CD4-positive, CD25-positive, alpha-beta regulatory T cell (primary cell): ENCODE measurements at regions not wholly inside any gene's neighbourhood (a gene's known extent, or its start where the extent isn't known, plus 50 kb on each side); places are given as distances from the start of the nearest gene placed in this dataset.

Source experiments
- ATAC-seq, 2 donors: fragments of 150-1000 bp; cut with Tn5 transposase; one replicate each; pipeline ENCODE4 v1.10.0; 2021; ENCODE audit warnings: low read depth in 2 of 2, moderate number of reproducible peaks in 2 of 2, moderate library complexity in 1 of 2
- DNase-seq, 3 donors: peaks; one replicate each; pipeline versions ENCODE4 v3.0.0 to v3.0.0-alpha.2; 2012 to 2022; ENCODE audit warnings: mixed read lengths in 1 of 3
- H3K27ac ChIP-seq: one replicate; pipeline ENCODE4 v1.7.0; 2013; ENCODE audit warnings: mild to moderate bottlenecking, low read length; ENCODE audit not compliant: insufficient read depth, poor library complexity, severe bottlenecking
- H3K27me3 ChIP-seq: one replicate; pipeline ENCODE4 v1.7.0; 2013; ENCODE audit warnings: low read length; ENCODE audit not compliant: control insufficient read depth, insufficient read depth
- H3K36me3 ChIP-seq: one replicate; pipeline ENCODE4 v1.7.0; 2013; ENCODE audit warnings: mild to moderate bottlenecking, low read length, moderate library complexity; ENCODE audit not compliant: control insufficient read depth, insufficient read depth
- H3K4me1 ChIP-seq: 2 replicates; pipeline ENCODE4 v1.7.0; 2013; ENCODE audit warnings: mild to moderate bottlenecking, low read length; ENCODE audit not compliant: insufficient read depth, control insufficient read depth, poor library complexity, severe bottlenecking
- H3K4me3 ChIP-seq: one replicate; pipeline ENCODE4 v1.7.0; 2013; ENCODE audit warnings: low read depth, mild to moderate bottlenecking, low read length, moderate library complexity
- H3K9me3 ChIP-seq, 2 experiments: 1 replicate in 1 of 2; 2 replicates in 1 of 2; pipeline ENCODE4 v1.7.0; 2013; ENCODE audit warnings: low read length in 2 of 2, mild to moderate bottlenecking in 1 of 2, moderate library complexity in 1 of 2; ENCODE audit not compliant: control insufficient read depth in 2 of 2
- H3K27ac Mint-ChIP-seq, 3 donors: one replicate each; pipeline ENCODE4 v1.8.0; 2020 to 2022; ENCODE audit warnings: mild to moderate bottlenecking in 3 of 3, mixed read lengths in 3 of 3, moderate library complexity in 2 of 3
- H3K27me3 Mint-ChIP-seq: one replicate; pipeline ENCODE4 v1.8.0; 2022; ENCODE audit warnings: mild to moderate bottlenecking, mixed read lengths
- H3K36me3 Mint-ChIP-seq: one replicate; pipeline ENCODE4 v1.8.0; 2020; ENCODE audit warnings: mixed read lengths
- H3K4me1 Mint-ChIP-seq, 4 donors: one replicate each; pipeline ENCODE4 v1.8.0; 2020 to 2022; ENCODE audit warnings: mixed read lengths in 4 of 4, mild to moderate bottlenecking in 1 of 4
- H3K4me3 Mint-ChIP-seq, 4 donors: one replicate each; pipeline ENCODE4 v1.8.0; 2020 to 2022; ENCODE audit warnings: mild to moderate bottlenecking in 4 of 4, mixed read lengths in 4 of 4, moderate library complexity in 3 of 4
- H3K9me3 Mint-ChIP-seq, 7 donors: one replicate each; pipeline ENCODE4 v1.8.0; 2020 to 2022; ENCODE audit warnings: mixed read lengths in 7 of 7, mild to moderate bottlenecking in 3 of 7, moderate library complexity in 2 of 7

- Histone ChIP-seq H3K4me3 (no peak overlapping the region), H3K9me3 (no peaks in the 10 kb centered on the region), H3K4me1 (no peaks in the 10 kb centered on the region), H3K27ac (no peak overlapping the region), H3K36me3 (no peaks in the 10 kb centered on the region), H3K27me3 (no peaks in the 10 kb centered on the region)
- no peaks in the 10 kb centered on the region for H3K27me3 Mint-ChIP-seq
- H3K4me1 Mint-ChIP-seq: peaks cover 0 to 3% (median 1%) of the 10 kb centered on the region in 4 donors
- H3K9me3 Mint-ChIP-seq: peaks cover 0 to 2% (median 0%) of the 10 kb centered on the region in 7 donors
- no peak overlapping the region for H3K4me3 Mint-ChIP-seq
- peaks cover 20% of the 10 kb centered on the region for H3K36me3 Mint-ChIP-seq
- ATAC-seq (no peak), DNase-seq (no peak)
- H3K27ac Mint-ChIP-seq: no peak overlapping the region
Observed at GRCh38 chr21:28669321-28669720, 323.4 kb downstream of the LTN1 start.

- Mint-ChIP-seq H3K27me3 (no peaks in the 10 kb centered on the region), H3K36me3 (peaks cover 6% of the 10 kb centered on the region), H3K4me1 (peaks cover 0 to 3% (median 0%) of the 10 kb centered on the region in 4 donors), H3K4me3 (no peak overlapping the region), H3K9me3 (peaks cover 0 to 1% (median 0%) of the 10 kb centered on the region in 7 donors), H3K27ac (no peak overlapping the region)
- Histone ChIP-seq H3K27ac (no peak overlapping the region), H3K27me3 (no peaks in the 10 kb centered on the region), H3K36me3 (no peaks in the 10 kb centered on the region), H3K4me3 (no peak overlapping the region), H3K9me3 (no peaks in the 10 kb centered on the region), H3K4me1 (no peaks in the 10 kb centered on the region)
- ATAC-seq (no peak), DNase-seq (no peak)
Observed at GRCh38 chr21:28663754-28664153, 328.9 kb downstream of the LTN1 start.

- Mint-ChIP-seq H3K27me3 (no peaks in the 10 kb centered on the region), H3K27ac (no peak overlapping the region), H3K36me3 (peaks cover 5% of the 10 kb centered on the region), H3K4me1 (peaks cover 0 to 3% (median 0%) of the 10 kb centered on the region in 4 donors), H3K9me3 (peaks cover 0 to 1% (median 0%) of the 10 kb centered on the region in 7 donors), H3K4me3 (no peak overlapping the region)
- H3K9me3 ChIP-seq: no peaks in the 10 kb centered on the region
- ATAC-seq: no peak
- H3K4me3 ChIP-seq: no peak overlapping the region
- no peaks in the 10 kb centered on the region for H3K4me1 ChIP-seq
- no peak overlapping the region for H3K27ac ChIP-seq
- no peaks in the 10 kb centered on the region for H3K27me3 ChIP-seq
- H3K36me3 ChIP-seq: no peaks in the 10 kb centered on the region
- no peak for DNase-seq
Observed at GRCh38 chr21:28663111-28663693, 329.5 kb downstream of the LTN1 start.

DNA sequence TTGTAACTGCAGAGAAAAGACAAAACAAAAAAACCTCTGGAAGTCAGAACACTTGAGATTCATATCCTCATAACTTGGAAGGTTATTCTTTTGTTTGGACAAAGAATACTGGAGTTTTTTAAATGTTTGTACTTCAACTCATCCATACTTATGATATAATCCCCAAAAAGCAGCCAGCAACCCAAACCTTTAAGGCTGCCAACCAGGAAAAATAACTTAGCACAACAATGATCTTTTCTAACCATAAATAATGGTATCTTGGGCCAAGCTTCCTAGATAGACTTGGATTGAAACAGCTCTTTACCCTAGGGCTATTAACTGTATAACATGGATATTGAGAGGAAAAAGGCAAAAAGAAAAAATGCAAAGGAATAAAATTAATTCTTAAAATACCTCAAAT lies 335.1 kb downstream of the LTN1 start:
- Mint-ChIP-seq H3K4me3 (no peak overlapping the region), H3K4me1 (peaks cover 0 to 9% (median 3%) of the 10 kb centered on the region in 4 donors), H3K36me3 (peaks cover under 1% of the 10 kb centered on the region), H3K27ac (no peak overlapping the region), H3K27me3 (no peaks in the 10 kb centered on the region), H3K9me3 (no peaks in the 10 kb centered on the region)
- no peak for ATAC-seq
- DNase-seq: no peak
- no peaks in the 10 kb centered on the region for H3K36me3 ChIP-seq
- H3K9me3 ChIP-seq: no peaks in the 10 kb centered on the region
- no peaks in the 10 kb centered on the region for H3K27me3 ChIP-seq
- H3K4me1 ChIP-seq: no peaks in the 10 kb centered on the region
- H3K4me3 ChIP-seq: no peak overlapping the region
- H3K27ac ChIP-seq: no peak overlapping the region

DNA sequence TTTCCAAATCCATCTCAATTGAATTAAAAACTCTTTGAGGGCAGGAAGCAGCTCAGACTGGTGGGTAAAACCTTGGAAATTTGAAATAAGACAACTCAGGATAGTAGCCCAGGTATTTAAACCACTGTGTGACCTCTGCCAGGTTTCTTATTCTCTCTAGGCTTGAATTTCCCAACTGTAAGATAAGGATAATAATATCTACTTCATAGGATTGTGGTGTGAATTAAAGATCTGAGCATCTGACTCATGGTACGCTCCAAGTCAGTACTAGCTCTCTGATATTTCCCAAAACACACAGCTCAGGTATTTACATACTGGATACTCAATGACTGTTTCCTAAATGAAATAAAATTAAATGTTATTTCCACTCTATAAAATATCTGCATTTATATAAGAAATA lies 337.2 kb downstream of the LTN1 start:
- Histone ChIP-seq H3K4me3 (no peak overlapping the region), H3K27ac (no peak overlapping the region), H3K36me3 (no peaks in the 10 kb centered on the region), H3K9me3 (no peaks in the 10 kb centered on the region), H3K27me3 (no peaks in the 10 kb centered on the region), H3K4me1 (no peaks in the 10 kb centered on the region)
- no peak for DNase-seq
- Mint-ChIP-seq H3K9me3 (no peaks in the 10 kb centered on the region), H3K27me3 (no peaks in the 10 kb centered on the region), H3K27ac (no peak overlapping the region), H3K4me3 (no peak overlapping the region), H3K4me1 (peaks cover 0 to 6% (median 3%) of the 10 kb centered on the region in 4 donors), H3K36me3 (no peaks in the 10 kb centered on the region)
- ATAC-seq: no peak

DNA sequence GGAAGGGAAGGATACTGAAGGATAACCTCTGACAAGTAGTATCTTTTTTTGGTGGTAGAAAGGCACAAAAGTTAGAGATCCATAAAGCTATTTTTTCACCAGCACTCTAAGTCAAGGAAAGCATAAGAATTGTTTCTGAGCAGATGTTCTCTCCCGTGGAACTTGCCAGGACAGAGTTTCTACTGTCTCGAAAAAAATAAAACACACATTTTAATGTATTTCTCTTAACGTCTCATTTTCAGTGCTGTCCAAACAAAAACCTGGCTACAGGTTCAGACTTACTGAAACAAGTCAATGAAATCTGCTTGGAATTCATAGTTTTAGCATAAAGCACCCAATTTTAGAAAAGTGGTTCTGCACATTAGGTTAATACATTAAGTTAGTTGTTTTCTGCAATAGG lies 338.3 kb downstream of the LTN1 start:
- no peaks in the 10 kb centered on the region for H3K36me3 Mint-ChIP-seq
- no peak overlapping the region for H3K4me3 ChIP-seq
- no peak overlapping the region for H3K4me3 Mint-ChIP-seq
- no peaks in the 10 kb centered on the region for H3K4me1 ChIP-seq
- H3K27me3 Mint-ChIP-seq: no peaks in the 10 kb centered on the region
- H3K36me3 ChIP-seq: no peaks in the 10 kb centered on the region
- ATAC-seq (no peak), DNase-seq (no peak)
- H3K27me3 ChIP-seq: no peaks in the 10 kb centered on the region
- no peaks in the 10 kb centered on the region for H3K9me3 ChIP-seq
- no peaks in the 10 kb centered on the region for H3K9me3 Mint-ChIP-seq
- peaks cover 0 to 6% (median 3%) of the 10 kb centered on the region in 4 donors for H3K4me1 Mint-ChIP-seq
- H3K27ac ChIP-seq: no peak overlapping the region
- no peak overlapping the region for H3K27ac Mint-ChIP-seq

- Histone ChIP-seq H3K27ac (no peak overlapping the region), H3K36me3 (no peaks in the 10 kb centered on the region), H3K9me3 (no peaks in the 10 kb centered on the region), H3K27me3 (no peaks in the 10 kb centered on the region), H3K4me3 (no peak overlapping the region), H3K4me1 (no peaks in the 10 kb centered on the region)
- no peaks in the 10 kb centered on the region for H3K27me3 Mint-ChIP-seq
- H3K9me3 Mint-ChIP-seq: peaks cover 0 to 8% (median 0%) of the 10 kb centered on the region in 7 donors
- H3K4me1 Mint-ChIP-seq: no peaks in the 10 kb centered on the region
- H3K27ac Mint-ChIP-seq: no peak overlapping the region
- DNase-seq (no peak), ATAC-seq (no peak)
- no peak overlapping the region for H3K4me3 Mint-ChIP-seq
- peaks cover 14% of the 10 kb centered on the region for H3K36me3 Mint-ChIP-seq
Observed at GRCh38 chr21:28644762-28645161, 347.9 kb downstream of the LTN1 start.

DNA sequence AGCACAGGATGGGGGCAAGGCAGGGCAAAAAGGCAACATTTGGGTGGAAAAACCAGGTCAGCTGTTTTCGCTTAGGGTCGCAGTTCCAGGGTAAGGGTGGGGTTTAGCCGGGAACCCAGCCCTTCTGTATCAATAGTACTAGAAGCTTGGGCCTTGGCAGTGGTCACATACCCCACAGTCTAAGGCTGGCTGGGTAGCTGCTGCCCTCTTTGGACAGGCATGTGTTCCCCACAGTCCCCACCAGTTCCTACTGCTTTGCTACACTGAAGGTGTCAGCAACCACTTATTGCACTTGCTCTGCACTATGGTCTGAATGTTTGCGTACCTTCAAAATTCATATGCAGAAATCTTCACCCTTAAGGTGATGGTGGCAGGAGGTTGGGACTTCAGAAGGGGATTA lies 349.8 kb downstream of the LTN1 start:
- Mint-ChIP-seq H3K36me3 (peaks cover 24% of the 10 kb centered on the region), H3K9me3 (peaks cover 0 to 8% (median 0%) of the 10 kb centered on the region in 7 donors), H3K27ac (no peak overlapping the region), H3K27me3 (no peaks in the 10 kb centered on the region), H3K4me1 (peaks cover 0 to 11% (median 0%) of the 10 kb centered on the region in 4 donors), H3K4me3 (no peak overlapping the region)
- DNase-seq (no peak), ATAC-seq (no peak)
- no peak overlapping the region for H3K27ac ChIP-seq
- H3K27me3 ChIP-seq: no peaks in the 10 kb centered on the region
- H3K9me3 ChIP-seq: no peaks in the 10 kb centered on the region
- no peak overlapping the region for H3K4me3 ChIP-seq
- peaks cover 2% of the 10 kb centered on the region for H3K36me3 ChIP-seq
- H3K4me1 ChIP-seq: no peaks in the 10 kb centered on the region
